Mammary epithelial cell (primary cell): ENCODE measurements at regions not wholly inside any gene's neighbourhood (a gene's known extent, or its start where the extent isn't known, plus 50 kb on each side); places are given as distances from the start of the nearest gene placed in this dataset.

Source experiments
- EZH2 ChIP-seq: IDR thresholded peaks from 2 replicates; pipeline ENCODE4 v1.6.1; 2012; ENCODE audit warnings: low read length, inconsistent platforms, borderline replicate concordance
- TF ChIP-seq, protein P1 (sequence below), 2 donors: IDR thresholded peaks in 1 of 2; conservative IDR thresholded peaks in 1 of 2; 2 replicates each; pipeline ENCODE4 v1.5.1; 2011 to 2012; ENCODE audit warnings: inconsistent platforms in 2 of 2, low read length in 2 of 2, mild to moderate bottlenecking in 2 of 2, control low read depth in 1 of 2, low read depth in 1 of 2; ENCODE audit not compliant: insufficient read depth in 1 of 2; ENCODE audit errors: extremely low read depth in 1 of 2

DNA sequence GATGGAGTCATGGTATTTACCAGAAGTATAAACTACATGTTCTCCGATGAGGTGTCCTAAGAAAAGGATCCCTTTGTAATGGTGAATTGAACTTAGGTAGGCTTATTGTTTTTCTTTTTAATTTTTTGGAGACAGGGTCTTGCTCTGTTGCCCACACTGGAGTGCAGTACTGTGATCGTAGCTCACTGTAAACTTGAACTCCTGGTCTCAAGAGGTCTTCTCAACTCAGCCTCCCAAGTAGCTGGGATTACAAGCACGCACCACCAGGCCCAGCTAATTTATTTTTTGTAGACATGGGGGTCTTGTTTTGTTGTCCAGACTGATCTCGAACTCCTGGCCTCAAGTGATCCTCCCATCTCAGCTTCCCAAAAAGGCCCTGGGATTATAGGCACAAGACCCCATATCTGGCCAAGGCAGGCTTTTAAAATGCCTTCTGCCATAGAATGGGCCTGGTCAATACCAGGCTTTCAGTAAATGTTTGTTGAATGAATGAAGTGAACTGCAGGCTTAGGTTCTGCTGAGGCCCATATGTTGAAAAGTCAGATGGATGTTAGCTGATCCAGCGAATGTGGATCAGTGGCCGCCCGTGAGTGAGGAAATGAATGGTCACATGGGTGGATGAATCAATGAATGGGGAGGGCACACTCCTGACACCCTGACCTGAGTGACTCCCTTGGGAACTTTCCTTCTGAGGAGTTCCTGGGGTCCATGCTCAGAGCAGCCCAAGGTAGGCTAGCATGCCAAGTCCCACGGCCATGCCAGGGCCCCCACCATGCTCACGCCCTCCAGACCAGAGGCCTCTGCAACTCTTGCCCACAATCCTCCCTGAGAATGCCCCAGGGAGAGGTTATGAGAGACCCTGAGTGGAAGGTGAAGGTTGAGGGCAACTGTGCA is 118.0 kb upstream of the MYCN start:
- TF ChIP-seq, protein P1, sequence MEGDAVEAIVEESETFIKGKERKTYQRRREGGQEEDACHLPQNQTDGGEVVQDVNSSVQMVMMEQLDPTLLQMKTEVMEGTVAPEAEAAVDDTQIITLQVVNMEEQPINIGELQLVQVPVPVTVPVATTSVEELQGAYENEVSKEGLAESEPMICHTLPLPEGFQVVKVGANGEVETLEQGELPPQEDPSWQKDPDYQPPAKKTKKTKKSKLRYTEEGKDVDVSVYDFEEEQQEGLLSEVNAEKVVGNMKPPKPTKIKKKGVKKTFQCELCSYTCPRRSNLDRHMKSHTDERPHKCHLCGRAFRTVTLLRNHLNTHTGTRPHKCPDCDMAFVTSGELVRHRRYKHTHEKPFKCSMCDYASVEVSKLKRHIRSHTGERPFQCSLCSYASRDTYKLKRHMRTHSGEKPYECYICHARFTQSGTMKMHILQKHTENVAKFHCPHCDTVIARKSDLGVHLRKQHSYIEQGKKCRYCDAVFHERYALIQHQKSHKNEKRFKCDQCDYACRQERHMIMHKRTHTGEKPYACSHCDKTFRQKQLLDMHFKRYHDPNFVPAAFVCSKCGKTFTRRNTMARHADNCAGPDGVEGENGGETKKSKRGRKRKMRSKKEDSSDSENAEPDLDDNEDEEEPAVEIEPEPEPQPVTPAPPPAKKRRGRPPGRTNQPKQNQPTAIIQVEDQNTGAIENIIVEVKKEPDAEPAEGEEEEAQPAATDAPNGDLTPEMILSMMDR (conservative IDR thresholded peaks at IDR 0.05 in 1 of 2, IDR thresholded peaks at IDR 0.05 in 1 of 2; ENCODE audit: extremely low read depth in 1 of 2, insufficient read depth in 1 of 2, low read depth in 1 of 2, low read length in 2 of 2): no peak
- TF ChIP-seq EZH2: no peak
